OCI-LY7 (cell line): ENCODE measurements at regions not wholly inside any gene's neighbourhood (a gene's known extent, or its start where the extent isn't known, plus 50 kb on each side); places are given as distances from the start of the nearest gene placed in this dataset.

ENCODE experiments used
- BruUV-seq: library from RNA; stranded (reverse); fragments of 400-500 nt; replicated peaks from 2 replicates; lab custom pipeline; 2021; lab: Mats Ljungman, UMichigan
- CTCF ChIA-PET: fragments of 300-600 bp; sonication (Branson Sonifier 250); formaldehyde crosslinking; loops from one replicate; lab custom pipeline; 2022; ENCODE audit warnings: antibody characterized with exemption; ENCODE audit not compliant: unreplicated experiment; lab: Charles Lee
- POLR2A ChIA-PET: fragments of 300-600 bp; sonication (Branson Sonifier 250); formaldehyde crosslinking; loops from one replicate; lab custom pipeline; 2022; ENCODE audit warnings: antibody characterized with exemption; lab: Charles Lee
- DNase-seq: peaks from one replicate; pipeline ENCODE4 v3.0.0-alpha.2; 2015; ENCODE audit warnings: low spot score
- H2AFZ ChIP-seq: fragments of 200-600 bp; sonication (generic), shearing (Covaris generic); 2 replicates; pipeline ENCODE4 v1.6.1; 2014; ENCODE audit warnings: mild to moderate bottlenecking, antibody characterized with exemption, low read length, moderate library complexity
- H3K27ac ChIP-seq: fragments of 200-600 bp; sonication (generic); 2 replicates; pipeline ENCODE4 v1.5.1; 2014; ENCODE audit warnings: mixed run types, low read depth, mild to moderate bottlenecking, moderate library complexity, low read length, inconsistent platforms; ENCODE audit not compliant: poor library complexity, severe bottlenecking
- H3K36me3 ChIP-seq: fragments of 200-600 bp; sonication (generic); 2 replicates; pipeline ENCODE4 v1.6.1; 2014; ENCODE audit warnings: mild to moderate bottlenecking, antibody characterized with exemption, low read length, moderate library complexity, mixed read lengths; ENCODE audit not compliant: insufficient read depth
- H3K4me1 ChIP-seq: fragments of 200-600 bp; sonication (generic); 2 replicates; pipeline ENCODE4 v1.5.1; 2014; ENCODE audit warnings: mild to moderate bottlenecking, low read length; ENCODE audit not compliant: insufficient read depth, poor library complexity, severe bottlenecking
- H3K4me2 ChIP-seq: fragments of 200-600 bp; sonication (generic); 2 replicates; pipeline ENCODE4 v1.6.1; 2014; ENCODE audit warnings: mild to moderate bottlenecking, low read length
- H3K4me3 ChIP-seq: fragments of 200-600 bp; sonication (generic); 2 replicates; pipeline ENCODE4 v1.5.1; 2014; ENCODE audit warnings: mild to moderate bottlenecking, low read depth, low read length; ENCODE audit not compliant: poor library complexity, severe bottlenecking
- H3K79me2 ChIP-seq: fragments of 200-600 bp; sonication (generic); 2 replicates; pipeline ENCODE4 v1.6.1; 2016; ENCODE audit warnings: low read depth, mild to moderate bottlenecking, low read length, moderate library complexity, mixed read lengths; ENCODE audit not compliant: insufficient read depth
- H3K9me2 ChIP-seq: fragments of 200-600 bp; sonication (generic); 2 replicates; pipeline ENCODE4 v1.6.1; 2016; ENCODE audit warnings: mild to moderate bottlenecking, low read length, mixed read lengths; ENCODE audit not compliant: insufficient read depth
- H3K9me3 ChIP-seq: fragments of 200-600 bp; sonication (generic); 2 replicates; pipeline ENCODE4 v1.6.1; 2014; ENCODE audit warnings: mild to moderate bottlenecking, mixed run types, low read length, mixed read lengths
- H4K20me1 ChIP-seq: fragments of 200-600 bp; sonication (generic); 2 replicates; pipeline ENCODE4 v1.6.1; 2014; ENCODE audit warnings: mild to moderate bottlenecking, antibody characterized with exemption, low read length, moderate library complexity, mixed read lengths; ENCODE audit not compliant: insufficient read depth
- CTCF ChIP-seq: fragments of 200-600 bp; sonication (generic); conservative IDR thresholded peaks from 2 replicates; pipeline ENCODE4 v1.5.1; 2014; ENCODE audit warnings: mild to moderate bottlenecking, antibody characterized with exemption, low read length, moderate library complexity, mixed read lengths
- EZH2phosphoT487 ChIP-seq: fragments of 200-600 bp; sonication (generic); IDR thresholded peaks from 2 replicates; pipeline ENCODE4 v1.6.1; 2018; ENCODE audit warnings: low read depth, borderline replicate concordance, mild to moderate bottlenecking, mixed run types, antibody characterized with exemption, low read length, moderate library complexity, mixed read lengths
- intact Hi-C: fragments of 100-400 bp; cut with micrococcal nuclease; formaldehyde crosslinking; loops from one replicate; pipeline ENCODE4 v1.10.0; 2022; ENCODE audit not compliant: unreplicated experiment

GRCh38 chr14:25136811-25137210 is 86.9 kb upstream of the STXBP6 start:
- Histone ChIP-seq H3K4me2 (no peak overlapping the region), H3K36me3 (no peaks in the 10 kb centered on the region), H3K4me3 (no peak overlapping the region), H3K4me1 (no peaks in the 10 kb centered on the region), H3K9me3 (no peaks in the 10 kb centered on the region), H3K79me2 (no peaks in the 10 kb centered on the region), H3K27ac (no peak overlapping the region), H3K9me2 (no peaks in the 10 kb centered on the region), H4K20me1 (no peaks in the 10 kb centered on the region), H2AFZ (no peak overlapping the region)
- TF ChIP-seq EZH2phosphoT487 = no peak
- TF ChIP-seq CTCF = no peak
- intact Hi-C loops = no loop called here
- BruUV-seq = no TSS peak
- POLR2A ChIA-PET = no interaction called here
- CTCF ChIA-PET = no interaction called here
- no peak for DNase-seq

GRCh38 chr14:25134184-25134583 is 84.2 kb upstream of the STXBP6 start:
- ChIA-PET CTCF (no interaction called here), POLR2A (interaction anchor here (0.7 kb wide), 1 partner anchor 10 kb away, joined by 3 read pairs; no protein-coding TSS in a partner anchor)
- BruUV-seq = no TSS peak
- intact Hi-C loops = no loop called here
- H3K9me2 ChIP-seq = no peaks in the 10 kb centered on the region
- H3K27ac ChIP-seq = no peak overlapping the region
- no peak overlapping the region for H2AFZ ChIP-seq
- H4K20me1 ChIP-seq = no peaks in the 10 kb centered on the region
- H3K4me1 ChIP-seq = no peaks in the 10 kb centered on the region
- no peak overlapping the region for H3K4me2 ChIP-seq
- no peaks in the 10 kb centered on the region for H3K79me2 ChIP-seq
- no peaks in the 10 kb centered on the region for H3K36me3 ChIP-seq
- no peak overlapping the region for H3K4me3 ChIP-seq
- TF ChIP-seq EZH2phosphoT487 = no peak
- no peak for TF ChIP-seq CTCF
- H3K9me3 ChIP-seq = no peaks in the 10 kb centered on the region
- no peak for DNase-seq

GRCh38 chr14:25132732-25133422 is 82.9 kb upstream of the STXBP6 start:
- ChIA-PET POLR2A (no interaction called here), CTCF (no interaction called here)
- Histone ChIP-seq H3K9me2 (no peaks in the 10 kb centered on the region), H3K79me2 (no peaks in the 10 kb centered on the region), H2AFZ (no peak overlapping the region), H3K4me1 (no peaks in the 10 kb centered on the region), H4K20me1 (no peaks in the 10 kb centered on the region), H3K4me2 (no peak overlapping the region), H3K4me3 (no peak overlapping the region), H3K27ac (no peak overlapping the region), H3K36me3 (no peaks in the 10 kb centered on the region), H3K9me3 (no peaks in the 10 kb centered on the region)
- BruUV-seq = no TSS peak
- TF ChIP-seq EZH2phosphoT487 (no peak), CTCF (peak; percentile 86)
- intact Hi-C loops = loop anchor here (1.0 to 2.0 kb wide), 2 partner anchors 398 to 423 kb away; no protein-coding TSS in a partner anchor
- DNase-seq = peak; percentile 62
